ENCODE measurements at regions not wholly inside any gene's neighbourhood (a gene's known extent, or its start where the extent isn't known, plus 50 kb on each side); places are given as distances from the start of the nearest gene placed in this dataset.

- DNase-seq (ENCODE audit: low read depth) (no peak), FAIRE-seq (no peak)
- no peaks in the 10 kb centered on the region for H3K27me3 ChIP-seq (ENCODE audit: control insufficient read depth, insufficient read depth, low read length)
- no peak overlapping the region for H3K4me3 ChIP-seq (ENCODE audit: low read depth, low read length)
- no peak for TF ChIP-seq CTCF (IDR thresholded peaks at IDR 0.05; ENCODE audit: insufficient read depth, low read length, severe bottlenecking)
- no peaks in the 10 kb centered on the region for H3K36me3 ChIP-seq (ENCODE audit: control insufficient read depth, insufficient read depth, low read length)
Measured at GRCh38 chr1:175881246-175881976, 138.0 kb upstream of the TNR start.

- Histone ChIP-seq H3K27me3 (ENCODE audit: control insufficient read depth, insufficient read depth, low read length) (no peaks in the 10 kb centered on the region), H3K4me3 (ENCODE audit: low read depth, low read length) (no peak overlapping the region), H3K36me3 (ENCODE audit: control insufficient read depth, insufficient read depth, low read length) (no peaks in the 10 kb centered on the region)
- no peak for TF ChIP-seq CTCF (IDR thresholded peaks at IDR 0.05; ENCODE audit: insufficient read depth, low read length, severe bottlenecking)
- DNase-seq (ENCODE audit: low read depth) (no peak), FAIRE-seq (peak; percentile 43)
Measured at GRCh38 chr1:175878775-175879174, 135.4 kb upstream of the TNR start.

GRCh38 chr1:175877939-175878737, 134.7 kb upstream of the TNR start:
- Histone ChIP-seq H3K27me3 (ENCODE audit: control insufficient read depth, insufficient read depth, low read length) (no peaks in the 10 kb centered on the region), H3K4me3 (ENCODE audit: low read depth, low read length) (no peak overlapping the region), H3K36me3 (ENCODE audit: control insufficient read depth, insufficient read depth, low read length) (no peaks in the 10 kb centered on the region)
- DNase-seq (ENCODE audit: low read depth) (no peak), FAIRE-seq (no peak)
- no peak for TF ChIP-seq CTCF (IDR thresholded peaks at IDR 0.05; ENCODE audit: insufficient read depth, low read length, severe bottlenecking)

DNA sequence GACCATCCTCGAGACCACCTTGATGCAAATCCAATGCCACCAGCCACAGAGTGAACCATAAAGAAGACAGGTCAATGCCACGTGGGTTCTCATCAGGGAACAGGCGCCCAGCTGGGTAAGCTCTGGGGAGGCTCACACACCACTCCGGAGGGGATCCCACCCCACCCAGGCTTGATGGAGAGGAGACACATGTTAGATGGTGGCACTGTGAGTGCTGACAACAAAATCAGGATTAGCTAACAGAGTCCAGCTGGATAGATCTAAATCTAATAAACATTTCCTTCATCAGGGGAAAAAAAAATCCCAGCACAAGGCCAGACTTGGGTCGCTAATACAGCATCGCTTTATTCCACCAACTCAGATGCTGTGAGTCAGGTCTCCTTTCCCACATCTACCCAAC, 132.2 kb upstream of the TNR start:
- DNase-seq (ENCODE audit: low read depth) (no peak), FAIRE-seq (peak; percentile 7)
- no peaks in the 10 kb centered on the region for H3K27me3 ChIP-seq (ENCODE audit: control insufficient read depth, insufficient read depth, low read length)
- TF ChIP-seq CTCF (IDR thresholded peaks at IDR 0.05; ENCODE audit: insufficient read depth, low read length, severe bottlenecking), result no peak
- no peaks in the 10 kb centered on the region for H3K36me3 ChIP-seq (ENCODE audit: control insufficient read depth, insufficient read depth, low read length)
- no peak overlapping the region for H3K4me3 ChIP-seq (ENCODE audit: low read depth, low read length)

GRCh38 chr1:175874081-175874480, 130.7 kb upstream of the TNR start:
- H3K4me3 ChIP-seq (ENCODE audit: low read depth, low read length), result no peak overlapping the region
- H3K27me3 ChIP-seq (ENCODE audit: control insufficient read depth, insufficient read depth, low read length), result no peaks in the 10 kb centered on the region
- FAIRE-seq (no peak), DNase-seq (ENCODE audit: low read depth) (no peak)
- TF ChIP-seq CTCF (IDR thresholded peaks at IDR 0.05; ENCODE audit: insufficient read depth, low read length, severe bottlenecking), result no peak
- H3K36me3 ChIP-seq (ENCODE audit: control insufficient read depth, insufficient read depth, low read length), result no peaks in the 10 kb centered on the region
